HG03469 (cell line): ENCODE measurements at regions not wholly inside any gene's neighbourhood (a gene's known extent, or its start where the extent isn't known, plus 50 kb on each side); places are given as distances from the start of the nearest gene placed in this dataset.
"Not testable (repeated sequence)": the region's sequence is repeated elsewhere in the genome, so short reads cannot be mapped to it uniquely, and the experiment has no call there.

Source experiments
- ATAC-seq: cut with Tn5 transposase; IDR thresholded peaks from one replicate; pipeline ENCODE4 v1.9.1; 2021; ENCODE audit warnings: mild to moderate bottlenecking, moderate library complexity, moderate number of reproducible peaks; ENCODE audit not compliant: unreplicated experiment

DNA sequence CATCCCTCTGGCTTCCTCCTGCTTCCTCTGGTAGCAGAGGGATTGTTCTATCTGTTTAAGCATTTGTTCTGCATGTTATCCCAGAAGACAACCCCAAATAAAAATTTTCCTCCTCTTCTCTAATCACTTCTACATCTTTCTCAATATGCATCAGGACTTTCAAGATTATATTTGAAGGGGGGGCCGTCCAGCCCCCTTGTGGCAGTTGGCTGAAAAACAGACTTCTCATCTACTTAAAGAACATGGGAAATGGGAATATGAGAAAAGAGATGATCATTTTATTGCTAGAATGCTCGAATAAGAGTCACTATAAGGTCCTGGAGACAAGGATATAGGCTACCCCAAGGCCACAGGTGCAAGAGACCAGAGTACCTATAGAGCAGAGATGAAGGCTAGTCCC, 466.0 kb downstream of the REEP3 start:
- no peak for ATAC-seq

DNA sequence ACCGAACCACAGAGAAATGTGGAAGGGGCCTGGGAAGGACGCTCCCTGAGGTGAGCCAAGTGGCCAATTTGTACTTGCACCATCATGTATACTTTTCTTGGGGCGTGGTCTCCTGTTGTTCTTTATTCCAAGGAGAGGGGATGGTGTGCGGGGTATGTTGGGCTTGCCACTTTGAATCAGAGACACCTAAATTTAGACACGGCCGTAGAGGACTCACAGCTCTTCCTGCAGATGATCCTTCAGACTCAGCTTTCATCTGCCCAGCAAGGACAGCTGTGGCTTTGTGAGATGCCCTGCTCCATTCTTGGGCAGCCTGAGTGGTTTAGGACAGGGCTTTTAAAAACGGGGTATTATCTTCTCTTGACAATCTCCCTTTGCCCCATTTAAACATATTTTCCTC, 473.2 kb downstream of the REEP3 start:
- ATAC-seq = no peak

DNA sequence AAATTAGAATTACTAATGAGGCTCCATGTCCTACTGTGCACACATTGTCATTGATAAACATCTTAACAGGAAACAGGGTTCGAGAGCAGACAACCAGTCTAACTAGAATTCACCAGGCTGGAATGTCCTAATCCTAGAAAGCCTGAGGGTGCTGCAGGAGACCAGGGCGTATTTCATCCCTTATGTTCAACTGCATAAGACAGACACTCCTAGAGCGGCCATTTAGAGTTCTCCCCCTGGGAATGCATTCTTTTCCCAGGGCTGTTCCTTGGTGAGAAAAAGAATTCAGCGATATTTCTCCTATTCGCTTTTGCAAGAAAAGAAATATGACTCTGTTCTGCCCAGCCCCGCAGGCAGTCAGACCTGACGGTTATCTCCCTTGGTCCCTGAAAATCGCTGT, 486.0 kb downstream of the REEP3 start:
- ATAC-seq = no peak

DNA sequence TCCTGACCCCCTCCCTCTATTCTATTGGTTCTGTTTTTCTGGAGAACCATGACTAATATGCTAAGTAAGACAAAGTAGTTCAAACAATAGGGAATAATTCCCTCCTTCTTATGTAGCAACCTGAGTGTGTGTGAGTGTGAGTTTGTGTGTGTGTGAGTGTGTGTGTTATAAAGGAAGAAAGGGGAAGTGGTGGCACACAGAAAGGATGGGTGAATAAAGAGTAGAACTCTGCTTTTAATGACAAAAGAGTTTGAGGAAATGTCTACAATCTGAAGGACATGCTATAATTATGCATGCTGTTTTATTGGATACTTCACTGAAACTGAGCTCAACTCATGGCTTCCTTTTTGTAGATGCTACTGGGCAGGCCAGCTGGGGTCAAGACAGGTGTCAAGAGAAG, 489.5 kb downstream of the REEP3 start:
- no peak for ATAC-seq

DNA sequence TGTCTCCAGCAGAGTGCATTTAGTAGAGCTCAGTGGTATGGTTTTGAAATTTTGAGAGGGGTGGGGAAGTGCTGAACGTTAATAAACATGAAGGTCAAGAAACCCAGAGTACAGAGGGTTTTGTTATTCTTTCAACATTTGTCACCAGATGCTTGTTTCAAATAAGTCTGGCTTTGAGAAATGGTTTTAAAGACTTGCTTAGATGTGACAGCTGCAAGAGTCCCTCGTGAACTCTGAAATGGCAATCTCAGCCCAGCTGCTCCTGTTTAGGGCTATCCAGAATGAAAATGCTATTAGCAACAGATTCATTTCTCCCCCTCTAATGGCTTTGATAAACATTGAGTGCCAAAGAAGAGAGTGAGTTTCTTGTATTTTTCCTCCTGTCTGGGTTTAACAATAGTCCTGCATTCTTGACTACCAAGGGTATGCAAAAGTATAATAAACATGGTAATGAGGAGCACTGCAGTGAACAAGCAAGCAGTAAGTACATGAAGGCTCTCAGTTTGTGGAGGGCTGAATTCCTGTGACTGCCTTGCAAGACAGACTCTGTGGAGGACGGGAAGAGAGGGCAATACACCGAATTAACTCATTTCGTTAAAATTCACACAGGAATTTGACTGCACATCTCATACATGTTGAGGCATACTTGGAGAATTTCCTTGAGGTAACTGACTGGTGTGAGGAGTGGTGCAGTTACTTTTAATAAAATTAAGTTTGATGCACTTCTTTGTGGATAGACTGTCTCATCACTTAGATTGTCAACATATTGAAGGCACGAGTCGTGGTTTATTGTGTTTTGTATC, 490.9 kb downstream of the REEP3 start:
- ATAC-seq = no peak

DNA sequence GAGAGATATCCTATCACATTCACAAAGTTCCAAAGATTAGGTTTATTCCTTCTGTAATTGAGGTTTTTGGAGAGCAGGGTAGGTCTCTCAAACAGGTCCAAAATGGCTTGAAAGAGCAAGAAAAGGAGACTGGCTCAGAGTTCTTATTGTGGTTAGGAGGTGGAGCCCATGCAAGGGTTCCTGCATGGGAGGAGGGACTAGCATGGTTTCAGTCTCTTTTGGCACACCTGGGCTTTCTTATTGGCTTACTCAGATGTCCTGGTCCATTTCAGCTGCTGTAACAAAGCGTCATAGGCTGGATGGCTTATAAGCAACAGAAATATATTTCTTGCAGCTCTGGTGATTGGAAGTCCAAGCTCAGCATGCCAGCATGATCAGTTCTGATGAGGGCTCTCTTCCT, 493.1 kb downstream of the REEP3 start:
- no peak for ATAC-seq

DNA sequence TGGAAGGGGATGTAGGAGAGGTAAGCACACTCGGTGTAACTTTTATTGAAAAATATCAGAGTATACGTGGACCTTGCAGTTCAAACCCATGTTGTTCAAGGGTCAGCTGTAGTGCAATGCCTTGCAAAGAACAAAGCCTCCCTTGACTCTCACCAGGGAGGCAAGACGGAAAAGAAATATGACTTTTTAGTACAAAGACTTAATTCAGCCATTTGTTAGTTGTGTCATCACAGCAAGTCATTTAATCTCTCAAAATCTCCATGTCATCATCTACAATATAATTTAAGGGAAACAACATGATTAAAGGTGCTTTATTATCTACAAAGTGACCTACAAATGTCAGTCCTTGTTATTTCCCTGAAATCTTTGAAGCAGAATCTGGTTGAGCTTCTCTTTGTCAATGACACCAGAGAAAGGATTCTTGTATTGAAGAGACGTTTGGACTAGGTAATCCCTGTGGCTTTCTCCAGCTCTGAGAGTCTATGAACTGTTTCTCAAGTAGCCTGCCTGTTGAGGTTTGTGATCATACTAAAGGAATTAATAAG, 502.8 kb downstream of the REEP3 start:
- no peak for ATAC-seq

DNA sequence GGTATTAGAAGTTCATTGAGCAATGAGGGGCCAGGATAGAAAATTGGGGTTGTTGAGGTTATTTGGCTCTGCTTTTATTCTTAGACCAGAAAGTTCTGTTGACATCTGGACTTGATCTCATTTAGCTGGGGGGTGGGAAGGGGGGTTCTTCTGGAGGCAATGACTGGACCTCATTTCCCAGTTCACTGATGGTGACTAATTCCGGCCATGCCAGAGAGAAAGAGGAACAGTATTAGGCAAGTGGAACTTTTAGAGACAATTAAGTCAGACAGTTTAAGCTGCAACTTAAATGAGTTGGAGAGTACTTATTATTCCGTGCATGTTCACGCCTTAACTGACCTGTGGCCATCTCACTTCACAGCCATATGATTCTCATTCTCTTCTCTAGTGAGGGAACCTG, 512.5 kb downstream of the REEP3 start:
- no peak for ATAC-seq

DNA sequence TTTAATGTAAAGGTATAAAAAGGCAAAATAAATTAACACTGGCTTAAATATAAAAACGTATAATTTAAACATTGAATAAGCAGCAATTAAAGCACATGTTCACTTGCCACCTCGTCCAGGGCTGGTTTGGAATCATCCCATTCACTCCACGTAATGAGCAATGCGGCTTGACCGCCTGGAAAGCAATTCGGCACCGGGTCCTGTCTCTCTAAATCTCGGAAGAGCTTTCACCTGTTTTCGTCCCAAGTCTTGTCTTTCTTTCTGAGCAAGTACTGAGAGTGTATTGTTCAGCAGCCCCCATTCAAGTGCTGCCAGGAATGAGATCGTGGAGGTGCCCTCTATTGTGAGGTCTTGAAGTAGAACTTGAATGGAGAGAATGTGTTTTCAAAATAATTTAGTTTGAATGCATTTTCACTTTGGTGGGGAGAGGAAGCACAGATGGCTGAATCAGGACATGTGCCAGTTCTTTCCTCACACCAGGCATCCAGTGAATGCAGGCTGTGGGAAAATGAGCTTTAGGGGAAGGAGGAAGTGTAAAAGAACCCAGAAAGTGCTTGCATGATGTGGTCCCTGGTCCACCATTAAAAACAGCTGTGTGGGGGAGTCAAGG, 515.2 kb downstream of the REEP3 start:
- ATAC-seq = no peak

DNA sequence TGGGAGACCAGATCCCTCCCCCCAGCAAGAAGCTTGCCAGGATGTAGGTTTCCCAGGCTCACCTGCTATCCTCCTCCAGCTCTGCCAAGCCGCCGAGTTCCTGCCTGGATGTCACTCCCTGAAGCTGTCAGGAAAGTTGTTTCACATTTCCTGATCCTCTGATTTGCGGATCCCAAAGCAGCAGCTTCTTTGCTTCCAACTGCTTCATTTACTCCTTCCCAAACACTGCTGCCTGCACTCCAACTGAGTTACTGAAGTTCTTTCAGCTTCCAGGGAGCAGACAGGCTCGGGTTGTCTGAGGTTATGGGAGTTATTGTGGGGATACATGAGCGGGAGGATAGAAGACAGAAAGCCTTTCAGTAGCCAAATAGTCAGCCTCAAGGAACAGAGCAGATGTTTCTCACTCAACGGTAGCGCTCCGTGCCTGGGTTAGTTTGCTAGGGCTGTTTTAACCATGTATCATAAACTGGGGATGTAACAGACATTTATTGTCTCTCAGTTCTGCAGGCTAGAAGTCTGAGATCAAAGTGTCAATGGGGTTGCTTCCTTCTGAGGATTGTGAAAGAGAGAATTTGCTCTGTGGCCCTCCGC, 516.0 kb downstream of the REEP3 start:
- ATAC-seq = no peak

DNA sequence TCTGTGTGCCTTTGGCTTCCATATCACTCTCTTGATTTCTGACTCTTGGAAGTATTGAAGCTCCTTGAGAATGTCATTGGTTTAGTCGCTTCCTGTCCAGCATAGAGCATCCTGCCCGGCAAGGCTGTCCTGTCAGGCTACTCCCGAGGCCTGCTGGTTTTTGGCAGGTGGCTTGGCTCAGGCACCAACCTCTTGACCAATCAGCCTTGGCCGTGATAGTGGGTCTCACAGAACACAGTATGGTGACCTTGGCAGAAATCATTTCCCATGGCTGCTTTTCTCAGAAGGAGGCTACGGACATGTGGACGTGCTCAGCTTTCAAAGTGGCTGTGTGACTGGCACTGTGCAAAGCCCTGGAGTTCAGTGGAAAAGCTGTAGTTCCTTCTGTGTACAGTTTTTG, 516.9 kb downstream of the REEP3 start:
- no peak for ATAC-seq

DNA sequence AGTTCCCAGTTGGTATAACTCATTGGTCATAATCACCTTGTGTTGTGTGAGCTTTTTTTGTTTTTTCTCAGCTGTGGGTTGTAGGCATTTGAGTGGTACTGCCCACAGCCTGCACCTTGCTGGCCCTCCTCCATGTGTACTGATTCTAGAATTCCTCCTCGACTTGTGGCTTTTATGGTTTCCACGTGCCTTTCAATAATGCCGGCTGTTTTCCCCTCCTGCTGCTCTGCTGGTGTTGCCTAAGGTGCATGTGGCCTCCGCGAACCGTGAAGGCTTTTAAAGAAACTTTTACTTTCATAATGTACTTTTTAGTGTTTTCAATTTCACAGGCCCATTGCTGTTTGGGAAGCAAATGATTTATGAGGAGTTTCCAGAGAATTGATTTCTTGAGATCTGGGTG, 518.0 kb downstream of the REEP3 start:
- ATAC-seq = peak; percentile 44

DNA sequence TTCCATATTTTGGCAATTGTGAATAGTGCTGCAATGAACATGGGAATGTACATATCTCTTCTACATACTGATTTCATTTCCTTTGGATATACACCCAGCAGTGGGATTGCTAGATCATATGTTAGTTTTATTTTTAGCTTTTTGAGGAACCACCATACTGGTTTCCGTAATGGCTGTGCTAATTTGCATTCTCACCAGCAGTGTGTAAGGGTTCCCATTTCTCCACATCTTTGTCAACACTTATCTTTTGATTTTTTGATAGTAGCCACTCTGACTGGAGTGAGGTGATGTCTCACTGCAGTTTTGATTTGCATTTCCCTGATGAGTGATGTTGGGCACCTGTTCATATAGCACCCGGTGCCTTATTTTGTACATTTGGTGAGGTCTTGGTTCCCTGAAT, 519.6 kb downstream of the REEP3 start:
- ATAC-seq = peak; percentile 4

DNA sequence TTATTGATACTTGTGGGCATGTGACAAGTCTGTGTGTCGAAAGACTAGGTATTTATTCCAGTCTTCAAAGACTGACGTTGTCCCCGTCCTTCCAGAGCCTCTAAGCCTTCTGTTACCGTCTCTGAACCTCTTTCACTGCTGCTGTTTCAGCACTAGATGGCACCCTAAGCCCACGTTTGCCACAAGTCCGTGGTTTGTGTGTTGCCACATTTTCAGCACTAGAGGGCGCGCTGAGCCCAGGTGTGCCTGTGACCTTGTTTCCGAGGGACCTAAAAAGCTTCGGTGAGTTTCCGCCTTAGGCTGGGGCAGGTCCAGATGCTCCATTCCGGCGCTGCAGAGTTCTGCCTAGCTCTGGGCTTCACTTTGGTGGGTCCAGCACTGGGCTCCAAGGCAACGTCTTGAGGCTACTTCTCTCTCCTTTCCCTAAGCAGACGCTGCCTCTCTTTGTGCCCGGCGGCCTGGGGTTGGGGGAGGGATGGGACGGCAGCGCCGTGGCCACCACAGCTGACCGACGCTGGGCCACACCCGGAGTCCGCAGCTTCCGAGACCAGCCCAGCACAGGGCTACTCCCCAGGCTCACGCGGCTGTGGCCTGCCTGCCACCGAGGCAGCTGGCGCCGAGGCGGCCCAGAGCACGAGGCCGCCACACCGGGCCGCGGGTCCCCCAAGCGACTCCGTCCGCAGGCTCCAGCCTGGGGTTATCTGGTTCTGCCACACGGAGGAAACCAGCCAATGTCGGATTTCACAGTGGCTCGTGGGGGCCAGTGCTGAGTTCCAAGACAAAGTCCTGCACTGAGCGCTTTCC, 520.2 kb downstream of the REEP3 start:
- ATAC-seq = peak; percentile 75

DNA sequence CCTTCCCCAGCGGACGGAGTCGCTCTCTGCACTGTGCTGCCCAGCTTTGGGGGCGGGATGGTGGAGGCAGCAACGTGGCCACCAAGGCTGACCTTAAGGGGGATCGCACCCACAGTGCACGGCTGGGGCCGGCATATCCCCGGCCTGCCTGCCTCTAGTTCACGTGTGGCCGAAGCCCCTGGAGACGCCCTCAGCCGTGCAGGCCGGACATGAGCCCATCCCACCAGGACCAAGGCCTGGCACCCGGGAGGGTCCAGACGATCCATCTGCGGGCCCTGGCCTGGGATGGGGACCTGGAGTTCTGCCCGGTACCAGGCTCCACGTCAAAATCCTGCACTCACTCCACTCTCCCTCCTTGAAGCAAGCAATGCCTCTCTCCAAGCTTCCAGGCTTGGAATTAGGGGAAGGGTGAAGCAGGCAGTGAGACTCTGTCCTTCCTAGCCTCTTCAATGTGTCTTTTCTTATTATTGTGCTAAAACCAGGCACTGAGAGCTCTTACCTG, 520.8 kb downstream of the REEP3 start:
- ATAC-seq = no peak

DNA sequence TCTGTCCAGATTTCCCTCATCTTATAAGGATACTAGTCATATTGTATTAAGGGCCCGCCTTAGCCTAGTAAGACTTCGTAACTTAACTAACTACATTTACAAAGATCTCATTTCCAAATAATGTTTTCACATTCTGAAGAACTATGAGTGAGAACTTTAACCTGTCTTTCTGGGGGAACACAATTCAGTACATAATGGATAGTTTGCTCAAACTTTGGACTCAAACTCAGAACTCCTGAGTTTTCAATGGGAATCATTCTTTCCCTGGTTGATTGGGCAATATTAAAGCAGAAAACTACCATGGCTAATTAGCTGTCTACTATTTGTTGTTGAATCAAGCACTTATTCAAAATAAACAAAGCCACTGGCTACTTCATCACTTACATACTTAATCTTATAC, 522.9 kb downstream of the REEP3 start:
- no peak for ATAC-seq

DNA sequence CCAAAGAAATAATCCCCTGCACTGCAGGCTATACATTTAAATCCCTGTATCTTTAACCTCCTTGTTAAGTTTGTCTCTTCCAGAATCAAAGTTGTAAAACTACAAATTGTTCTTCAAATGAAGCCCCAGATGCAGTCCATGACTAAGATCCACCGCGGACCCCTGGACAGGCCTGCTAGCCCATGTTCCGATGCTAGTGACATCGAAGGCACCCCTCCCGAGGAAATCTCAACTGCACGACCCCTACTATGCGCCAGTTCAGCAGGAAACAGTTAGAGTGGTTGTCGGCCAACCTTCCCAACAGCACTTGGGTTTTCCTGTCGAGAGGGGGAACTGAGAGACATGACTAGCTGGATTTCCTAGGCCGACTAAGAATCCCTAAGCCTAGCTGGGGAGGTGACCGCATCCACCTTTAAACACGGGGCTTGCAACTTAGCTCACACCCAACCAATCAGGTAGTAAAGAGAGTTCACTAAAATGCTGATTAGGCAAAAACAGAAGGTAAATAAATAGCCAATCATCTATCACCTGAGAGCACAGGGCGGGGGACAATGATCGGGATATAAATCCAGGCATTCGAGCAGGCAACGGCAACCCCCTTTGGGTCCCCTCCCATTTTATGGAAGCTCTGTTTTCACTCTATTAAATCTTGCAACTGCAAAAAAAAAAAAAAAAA, 523.9 kb downstream of the REEP3 start:
- not testable (repeated sequence) for ATAC-seq

DNA sequence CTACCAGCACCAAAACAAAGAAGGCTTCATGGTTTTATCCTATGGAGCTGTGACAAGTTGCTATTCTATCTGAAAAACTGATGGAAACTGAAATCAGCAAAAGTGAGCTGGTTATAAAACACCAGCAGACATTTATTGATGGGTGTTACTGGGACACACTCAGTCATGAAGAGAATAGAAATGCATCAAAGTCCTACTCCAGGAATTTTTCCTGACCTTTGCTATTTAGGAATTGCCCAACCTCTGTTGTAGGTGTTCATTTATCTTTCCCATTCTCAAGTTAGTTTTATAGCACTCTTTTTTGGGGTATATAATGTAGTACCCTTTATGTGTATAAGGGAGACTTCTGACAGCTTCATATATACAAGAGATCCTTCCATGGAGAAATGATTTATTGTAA, 533.2 kb downstream of the REEP3 start:
- no peak for ATAC-seq

DNA sequence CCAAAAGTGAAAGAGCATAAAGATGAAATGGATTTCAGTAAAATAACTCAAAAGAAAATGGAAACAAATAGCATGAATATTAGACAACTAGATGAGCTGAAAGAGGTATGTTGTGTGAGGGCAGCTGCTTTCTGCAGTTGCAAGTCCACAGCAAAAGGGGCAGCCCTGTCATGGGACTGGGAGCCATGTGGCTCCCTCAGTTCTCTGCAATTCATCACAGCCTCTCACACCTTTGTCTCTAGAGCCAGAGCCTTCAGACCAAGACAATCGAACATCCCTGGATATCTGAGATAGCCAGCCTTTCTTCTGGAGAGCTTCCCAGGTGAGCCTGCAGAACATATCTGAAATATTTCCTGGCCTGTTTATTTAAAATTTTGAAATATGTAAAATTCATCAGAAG, 538.7 kb downstream of the REEP3 start:
- ATAC-seq = no peak

DNA sequence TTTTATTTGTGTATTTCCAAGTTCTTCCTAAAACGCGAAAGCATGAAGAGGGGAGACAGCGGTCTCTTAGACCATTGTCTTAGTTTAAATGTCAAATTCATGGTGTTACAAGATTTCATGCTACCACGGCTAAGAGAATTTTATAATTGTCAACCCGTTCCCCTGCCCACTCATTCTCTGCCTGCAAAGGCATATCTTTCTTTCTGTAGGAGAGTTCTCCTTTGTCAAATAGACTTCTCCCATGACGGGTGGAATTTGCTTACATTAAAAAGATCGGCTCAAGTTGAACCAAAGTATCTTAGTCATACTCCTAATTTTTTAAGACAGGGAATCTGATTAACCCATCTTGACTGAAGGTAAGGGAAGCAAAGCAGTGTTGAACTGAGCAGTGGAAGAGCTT, 539.2 kb downstream of the REEP3 start:
- no peak for ATAC-seq

DNA sequence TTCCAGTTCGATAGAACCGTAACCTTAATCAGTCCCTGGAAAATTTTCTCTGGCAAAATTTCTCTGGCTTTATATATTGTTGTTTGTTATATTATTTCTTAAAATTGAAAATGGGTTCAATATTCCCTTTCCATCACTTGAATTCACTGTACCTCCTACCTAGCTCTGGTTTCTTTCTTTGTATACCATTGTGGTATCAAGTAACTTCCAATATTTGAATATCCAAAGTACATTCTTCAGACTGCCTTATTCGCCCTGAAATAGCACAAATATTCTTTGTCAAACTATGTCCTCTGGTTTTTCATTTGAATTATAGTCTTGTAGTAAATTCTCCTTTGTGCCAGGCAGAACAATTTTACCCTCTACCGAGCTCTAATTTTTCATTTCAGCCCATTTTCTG, 541.6 kb downstream of the REEP3 start:
- ATAC-seq = no peak
